K562 (cell line): ENCODE measurements at regions not wholly inside any gene's neighbourhood (a gene's known extent, or its start where the extent isn't known, plus 50 kb on each side); places are given as distances from the start of the nearest gene placed in this dataset.

ENCODE experiments used
- ATAC-seq: fragments of 200-7000 bp; cut with Tn5 transposase; 3 replicates; pipeline ENCODE4 v1.9.1; 2020; ENCODE audit warnings: moderate library complexity
- BruUV-seq: library from RNA; stranded (reverse); fragments of 400-500 nt; replicated peaks from 2 replicates; lab custom pipeline; 2021; lab: Mats Ljungman, UMichigan
- CTCF ChIA-PET: fragments of 300-600 bp; formaldehyde crosslinking; extraction: SDS; loops from one replicate; lab custom pipeline; 2021; ENCODE audit warnings: low intra/inter-chr PET ratio; lab: Yijun Ruan, JAX
- POLR2A ChIA-PET: fragments of 300-600, 350-650 bp; sonication (Branson Sonifier 250); formaldehyde crosslinking; extraction: SDS; loops from one replicate; lab custom pipeline; 2021; ENCODE audit warnings: antibody characterized with exemption, inconsistent platforms; lab: Yijun Ruan, JAX
- DNase-seq, 4 experiments: peaks; one replicate each; pipeline versions ENCODE4 v3.0.0 to v3.0.0-alpha.2; 2011 to 2018; ENCODE audit warnings: low spot score in 3 of 4, mixed read lengths in 3 of 4; ENCODE audit errors: extremely low read depth in 1 of 4
- FAIRE-seq: peaks from 2 replicates; lab custom pipeline; 2011; peaks lifted over from hg19 to GRCh38; lab: Jason Lieb, UNC
- H2AFZ ChIP-seq: 2 replicates; pipeline ENCODE4 v1.6.0; 2011; ENCODE audit warnings: low read depth, low read length, control low read depth, inconsistent platforms
- H3K27ac ChIP-seq: fragments of 200-600 bp; 3 replicates; pipeline ENCODE4 v1.8.0; 2011; ENCODE audit warnings: low read depth, mild to moderate bottlenecking, control low read depth, inconsistent platforms, low read length, moderate library complexity, mixed read lengths; ENCODE audit errors: extremely low read depth
- H3K27me3 ChIP-seq, 2 experiments: fragments of 300-600 bp in 1 of 2; 2 replicates in 1 of 2; 3 replicates in 1 of 2; pipeline versions ENCODE4 v1.6.0 to v1.8.0; 2011; ENCODE audit warnings: inconsistent platforms in 2 of 2, low read length in 2 of 2, mild to moderate bottlenecking in 1 of 2, mixed read lengths in 1 of 2, moderate library complexity in 1 of 2; ENCODE audit not compliant: control insufficient read depth in 2 of 2, insufficient read depth in 2 of 2
- H3K36me3 ChIP-seq: fragments of 300-600 bp; 3 replicates; pipeline ENCODE4 v1.8.0; 2011; ENCODE audit warnings: mild to moderate bottlenecking, low read length, inconsistent platforms; ENCODE audit not compliant: control insufficient read depth, insufficient read depth
- H3K4me1 ChIP-seq, 2 experiments: fragments of 200-600 bp in 1 of 2; replicated peaks in 1 of 2; 2 replicates in 1 of 2; 3 replicates in 1 of 2; pipeline versions ENCODE4 v1.5.1 to v1.8.0; 2011; ENCODE audit warnings: inconsistent platforms in 2 of 2, low read length in 2 of 2, mild to moderate bottlenecking in 1 of 2, mixed read lengths in 1 of 2, moderate library complexity in 1 of 2; ENCODE audit not compliant: control insufficient read depth in 2 of 2, insufficient read depth in 2 of 2
- H3K4me2 ChIP-seq: 2 replicates; pipeline ENCODE4 v1.6.1; 2011; ENCODE audit warnings: low read length, control low read depth, inconsistent platforms, mixed read lengths; ENCODE audit not compliant: insufficient read depth
- H3K4me3 ChIP-seq: fragments of 200-600 bp; sonication (generic), shearing (Covaris generic); 2 replicates; pipeline ENCODE4 v1.5.1; 2016; ENCODE audit warnings: control low read depth, inconsistent platforms
- H3K79me2 ChIP-seq: fragments of 200-600 bp; 3 replicates; pipeline ENCODE4 v1.8.0; 2011; ENCODE audit warnings: low read length, inconsistent platforms; ENCODE audit not compliant: control insufficient read depth, insufficient read depth
- H3K9ac ChIP-seq, 2 experiments: 2 replicates each; pipeline versions ENCODE4 v1.6.0 to v1.6.1; 2011; ENCODE audit warnings: low read depth in 2 of 2, low read length in 2 of 2, control low read depth in 1 of 2, inconsistent platforms in 1 of 2, mild to moderate bottlenecking in 1 of 2, mixed read lengths in 1 of 2; ENCODE audit not compliant: insufficient read depth in 1 of 2
- H3K9me1 ChIP-seq: one replicate; pipeline ENCODE4 v1.6.0; 2011; ENCODE audit warnings: inconsistent platforms, mild to moderate bottlenecking, low read length, moderate library complexity; ENCODE audit not compliant: control insufficient read depth, insufficient read depth
- H3K9me3 ChIP-seq: replicated peaks from 2 replicates; pipeline ENCODE4 v1.5.1; 2011; ENCODE audit warnings: low read depth, low read length, inconsistent platforms; ENCODE audit not compliant: control insufficient read depth, insufficient read depth
- H4K20me1 ChIP-seq: replicated peaks from 2 replicates; pipeline ENCODE4 v1.6.1; 2011; ENCODE audit warnings: low read length, inconsistent platforms, mixed read lengths; ENCODE audit not compliant: control insufficient read depth, insufficient read depth
- ARID3A ChIP-seq: IDR thresholded peaks from 2 replicates; pipeline ENCODE4 v1.6.1; 2012; ENCODE audit warnings: low read depth, low read length, improper control_type of control experiment, borderline replicate concordance
- CBX3 ChIP-seq, 2 experiments: IDR thresholded peaks; 1 replicate in 1 of 2; 2 replicates in 1 of 2; pipeline ENCODE4 v1.6.1; 2012; ENCODE audit warnings: inconsistent platforms in 2 of 2, low read length in 2 of 2, borderline replicate concordance in 1 of 2, control low read depth in 1 of 2
- GTF2A2 ChIP-seq: IDR thresholded peaks from 2 replicates; pipeline ENCODE4 v1.6.1; 2016; ENCODE audit warnings: mild to moderate bottlenecking, missing genetic modification characterization, missing compliant biosample characterization
- HEY1 ChIP-seq: fragments of 250-450 bp; sonication (Bioruptor Pico); IDR thresholded peaks from 2 replicates; pipeline ENCODE4 v1.5.0; 2020; ENCODE audit warnings: mild to moderate bottlenecking, moderate library complexity, borderline replicate concordance
- HOXB6 ChIP-seq: fragments of 250-450 bp; sonication (Bioruptor Pico); IDR thresholded peaks from 2 replicates; pipeline ENCODE4 v1.5.1; 2022; ENCODE audit warnings: mild to moderate bottlenecking, borderline replicate concordance
- NCOA2 ChIP-seq, 2 experiments: fragments of 450-650 bp; IDR thresholded peaks; 2 replicates each; pipeline ENCODE4 v1.6.1; 2018; ENCODE audit warnings: mild to moderate bottlenecking in 2 of 2, moderate library complexity in 1 of 2; ENCODE audit not compliant: partially characterized antibody in 2 of 2
- NCOR1 ChIP-seq: fragments of 450-650 bp; IDR thresholded peaks from 2 replicates; pipeline ENCODE4 v1.6.1; 2016; ENCODE audit warnings: mild to moderate bottlenecking, moderate library complexity
- NR2F6 ChIP-seq: fragments of 450-650 bp; formaldehyde crosslinking; IDR thresholded peaks from 2 replicates; pipeline ENCODE4 v1.4.0; 2020; ENCODE audit warnings: mild to moderate bottlenecking
- TAF7 ChIP-seq: fragments of 450-650 bp; IDR thresholded peaks from 2 replicates; pipeline ENCODE4 v1.6.1; 2016; ENCODE audit warnings: missing genetic modification characterization, missing compliant biosample characterization
- TCF15 ChIP-seq: fragments of 250-450 bp; sonication (Bioruptor Pico); IDR thresholded peaks from 2 replicates; pipeline ENCODE4 v1.8.0; 2022; ENCODE audit warnings: moderate library complexity, mild to moderate bottlenecking, inconsistent platforms
- THRAP3 ChIP-seq: fragments of 450-650 bp; IDR thresholded peaks from 2 replicates; pipeline ENCODE4 v1.6.1; 2016; ENCODE audit warnings: mild to moderate bottlenecking, inconsistent platforms, borderline replicate concordance
- ZFP36 ChIP-seq: fragments of 150-350 bp; IDR thresholded peaks from 2 replicates; pipeline ENCODE4 v1.6.1; 2018; ENCODE audit warnings: low read length, low read depth; ENCODE audit not compliant: partially characterized antibody
- ZNF3 ChIP-seq: fragments of 250-450 bp; sonication (Bioruptor Pico); IDR thresholded peaks from 2 replicates; pipeline ENCODE4 v1.5.0; 2021; ENCODE audit warnings: mild to moderate bottlenecking, moderate library complexity
- ZNF507 ChIP-seq: conservative IDR thresholded peaks from 2 replicates; pipeline ENCODE4 v1.6.1; 2017; ENCODE audit warnings: missing genetic modification characterization, missing compliant biosample characterization
- ZNF584 ChIP-seq: fragments of 200-800 bp; sonication (Bioruptor generic); IDR thresholded peaks from 2 replicates; pipeline ENCODE4 v1.6.1; 2016; ENCODE audit warnings: low read depth, mild to moderate bottlenecking, missing genetic modification characterization, missing compliant biosample characterization
- WGBS: fragments of 100-300 bp; shearing (Covaris generic); methylation state at CpG from one replicate; pipeline ENCODE4 v1.1.6; 2016; ENCODE audit warnings: low coverage, mixed read lengths; ENCODE audit not compliant: insufficient coverage; ENCODE audit errors: missing lambda C conversion rate; 5-methylcytosine and 5-hydroxymethylcytosine counted together
- in situ Hi-C: fragments of 300-500 bp; cut with MboI; formaldehyde crosslinking; loops from 4 replicates; pipeline ENCODE4 v1.15.0; 2018; ENCODE audit warnings: inconsistent platforms, mixed read lengths
- intact Hi-C: fragments of 100-400 bp; cut with micrococcal nuclease; formaldehyde crosslinking; loops from 2 replicates; pipeline ENCODE4 v1.14.2; 2022
- TF ChIP-seq, protein P1 (sequence below): fragments of 450-650 bp; formaldehyde crosslinking; conservative IDR thresholded peaks from 2 replicates; pipeline ENCODE4 v1.4.0; 2022; ENCODE audit warnings: mild to moderate bottlenecking, missing genetic modification characterization

DNA sequence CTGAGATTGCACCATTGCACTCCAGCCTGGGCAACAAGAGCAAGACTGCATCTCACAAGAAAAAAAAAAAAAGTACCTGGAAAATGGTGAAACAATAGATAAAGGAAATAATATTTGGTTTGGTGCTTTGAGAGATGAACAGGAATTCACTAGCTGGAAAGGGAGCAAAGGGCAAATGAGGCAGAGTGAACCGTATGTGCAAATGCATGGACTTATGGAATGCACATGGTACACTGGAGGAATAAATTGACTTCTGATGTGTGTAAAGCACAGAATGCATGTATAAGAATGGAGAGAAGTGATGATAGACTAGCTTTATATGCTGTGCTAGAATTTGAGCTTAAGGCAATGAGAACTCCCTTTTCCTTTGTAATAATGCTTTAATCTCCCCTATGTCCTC is 413.3 kb downstream of the SPRY1 start (continued):
- TF ChIP-seq ZNF507 (tag) (no peak), THRAP3 (no peak)

DNA sequence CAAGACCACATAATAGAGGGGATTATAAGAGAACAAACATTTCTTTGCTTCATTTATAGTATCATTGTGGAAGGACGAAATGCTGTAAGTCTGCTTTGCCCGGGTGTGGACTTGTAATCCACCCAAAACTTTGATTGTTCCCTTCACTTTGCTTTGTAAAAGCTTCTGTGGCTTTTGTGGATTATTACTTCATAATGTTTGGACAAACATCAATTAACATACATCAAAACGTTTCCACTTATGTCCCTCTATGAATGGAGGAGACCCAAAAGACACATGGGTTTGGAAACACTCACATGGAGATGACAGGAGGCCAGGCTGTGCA is 415.4 kb downstream of the SPRY1 start:
- no peak overlapping the region for H3K9ac ChIP-seq
- H3K9me3 ChIP-seq, result no peaks in the 10 kb centered on the region
- no peaks in the 10 kb centered on the region for H4K20me1 ChIP-seq
- DNase-seq, result no peak
- no peaks in the 10 kb centered on the region for H3K36me3 ChIP-seq
- ChIA-PET CTCF (no interaction called here), POLR2A (interaction anchor here (0.7 kb wide), 1 partner anchor 302 kb away, joined by 4 read pairs; no protein-coding TSS in a partner anchor)
- no peak for FAIRE-seq
- H3K9me1 ChIP-seq, result no peaks in the 10 kb centered on the region
- no peaks in the 10 kb centered on the region for H3K27me3 ChIP-seq
- no peak overlapping the region for H2AFZ ChIP-seq
- H3K4me2 ChIP-seq, result no peak overlapping the region
- in situ Hi-C loops (no loop called here), intact Hi-C loops (loop anchor here (1.0 kb wide), 1 partner anchor 20 kb away; no protein-coding TSS in a partner anchor)
- WGBS, result 3% methylated on average over 3 of the region's 3 CpGs
- H3K79me2 ChIP-seq, result no peaks in the 10 kb centered on the region
- no peaks in the 10 kb centered on the region for H3K4me1 ChIP-seq
- TF ChIP-seq ARID3A (no peak), ZNF3 (no peak), TCF15 (CRISPR knock-in tag) (no peak), ZNF584 (CRISPR knock-in tag) (no peak), TAF7 (tag) (no peak), NCOR1 (no peak), CBX3 (IDR thresholded peaks at IDR 0.05; ENCODE audit: borderline replicate concordance in 1 of 2, low read length in 2 of 2) (no peak), HEY1 (CRISPR knock-in tag) (no peak), ZFP36 (no peak), NCOA2 (IDR thresholded peaks at IDR 0.05; ENCODE audit: partially characterized antibody in 2 of 2) (no peak), GTF2A2 (tag) (no peak), NR2F6 (CRISPR knock-in tag) (no peak), HOXB6 (no peak)
- TF ChIP-seq, protein P1, sequence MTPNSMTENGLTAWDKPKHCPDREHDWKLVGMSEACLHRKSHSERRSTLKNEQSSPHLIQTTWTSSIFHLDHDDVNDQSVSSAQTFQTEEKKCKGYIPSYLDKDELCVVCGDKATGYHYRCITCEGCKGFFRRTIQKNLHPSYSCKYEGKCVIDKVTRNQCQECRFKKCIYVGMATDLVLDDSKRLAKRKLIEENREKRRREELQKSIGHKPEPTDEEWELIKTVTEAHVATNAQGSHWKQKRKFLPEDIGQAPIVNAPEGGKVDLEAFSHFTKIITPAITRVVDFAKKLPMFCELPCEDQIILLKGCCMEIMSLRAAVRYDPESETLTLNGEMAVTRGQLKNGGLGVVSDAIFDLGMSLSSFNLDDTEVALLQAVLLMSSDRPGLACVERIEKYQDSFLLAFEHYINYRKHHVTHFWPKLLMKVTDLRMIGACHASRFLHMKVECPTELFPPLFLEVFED (CRISPR knock-in tag), result no peak
- H3K27ac ChIP-seq, result no peak overlapping the region
- no peak overlapping the region for H3K4me3 ChIP-seq
- ATAC-seq, result no peak
- no TSS peak for BruUV-seq
